RWPE2 (cell line): ENCODE measurements at regions not wholly inside any gene's neighbourhood (a gene's known extent, or its start where the extent isn't known, plus 50 kb on each side); places are given as distances from the start of the nearest gene placed in this dataset.

Experiments used
- ATAC-seq: fragments of 200-7000 bp; cut with Tn5 transposase; 3 replicates; pipeline ENCODE4 v1.9.1; 2021; ENCODE audit warnings: low read depth
- DNase-seq: peaks from one replicate; pipeline ENCODE4 v3.0.0-alpha.2; 2020; ENCODE audit warnings: low spot score
- H3K27ac ChIP-seq: fragments of 450-650 bp; 2 replicates; pipeline ENCODE4 v1.5.1; 2017; ENCODE audit warnings: mild to moderate bottlenecking; ENCODE audit not compliant: poor library complexity, severe bottlenecking
- H3K27me3 ChIP-seq: fragments of 250-450 bp; sonication (Bioruptor Pico); 2 replicates; pipeline ENCODE4 v1.5.1; 2021; ENCODE audit warnings: mild to moderate bottlenecking, moderate library complexity; ENCODE audit not compliant: insufficient read depth, poor library complexity, severe bottlenecking
- H3K36me3 ChIP-seq: fragments of 250-450 bp; sonication (Bioruptor Pico); 2 replicates; pipeline ENCODE4 v1.5.1; 2020; ENCODE audit warnings: low read depth, mild to moderate bottlenecking, moderate library complexity
- H3K4me1 ChIP-seq: fragments of 250-450 bp; sonication (Bioruptor Pico); 2 replicates; pipeline ENCODE4 v1.5.1; 2021; ENCODE audit warnings: mild to moderate bottlenecking, moderate library complexity; ENCODE audit not compliant: insufficient read depth, poor library complexity, severe bottlenecking
- H3K4me3 ChIP-seq: fragments of 250-450 bp; sonication (Bioruptor Pico); 2 replicates; pipeline ENCODE4 v1.5.1; 2021; ENCODE audit warnings: mild to moderate bottlenecking, moderate library complexity; ENCODE audit not compliant: severe bottlenecking
- H3K9me3 ChIP-seq: fragments of 250-450 bp; sonication (Bioruptor Pico); 2 replicates; pipeline ENCODE4 v1.5.1; 2021; ENCODE audit warnings: mild to moderate bottlenecking, moderate library complexity; ENCODE audit not compliant: severe bottlenecking
- TF ChIP-seq, protein P1 (sequence below): fragments of 450-650 bp; IDR thresholded peaks from one replicate; pipeline ENCODE4 v1.5.1; 2017; ENCODE audit warnings: mild to moderate bottlenecking, moderate library complexity; ENCODE audit not compliant: poor library complexity, severe bottlenecking

GRCh38 chr2:35347561-35347960 lies 1008.0 kb upstream of the CRIM1 start:
- Histone ChIP-seq H3K4me3 (no peak overlapping the region), H3K36me3 (no peaks in the 10 kb centered on the region), H3K4me1 (no peaks in the 10 kb centered on the region), H3K27ac (no peak overlapping the region), H3K27me3 (no peaks in the 10 kb centered on the region), H3K9me3 (no peaks in the 10 kb centered on the region)
- TF ChIP-seq, protein P1, sequence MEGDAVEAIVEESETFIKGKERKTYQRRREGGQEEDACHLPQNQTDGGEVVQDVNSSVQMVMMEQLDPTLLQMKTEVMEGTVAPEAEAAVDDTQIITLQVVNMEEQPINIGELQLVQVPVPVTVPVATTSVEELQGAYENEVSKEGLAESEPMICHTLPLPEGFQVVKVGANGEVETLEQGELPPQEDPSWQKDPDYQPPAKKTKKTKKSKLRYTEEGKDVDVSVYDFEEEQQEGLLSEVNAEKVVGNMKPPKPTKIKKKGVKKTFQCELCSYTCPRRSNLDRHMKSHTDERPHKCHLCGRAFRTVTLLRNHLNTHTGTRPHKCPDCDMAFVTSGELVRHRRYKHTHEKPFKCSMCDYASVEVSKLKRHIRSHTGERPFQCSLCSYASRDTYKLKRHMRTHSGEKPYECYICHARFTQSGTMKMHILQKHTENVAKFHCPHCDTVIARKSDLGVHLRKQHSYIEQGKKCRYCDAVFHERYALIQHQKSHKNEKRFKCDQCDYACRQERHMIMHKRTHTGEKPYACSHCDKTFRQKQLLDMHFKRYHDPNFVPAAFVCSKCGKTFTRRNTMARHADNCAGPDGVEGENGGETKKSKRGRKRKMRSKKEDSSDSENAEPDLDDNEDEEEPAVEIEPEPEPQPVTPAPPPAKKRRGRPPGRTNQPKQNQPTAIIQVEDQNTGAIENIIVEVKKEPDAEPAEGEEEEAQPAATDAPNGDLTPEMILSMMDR, result no peak
- ATAC-seq (no peak), DNase-seq (no peak)

- DNase-seq (no peak), ATAC-seq (no peak)
- H3K27me3 ChIP-seq, result peaks cover 2% of the 10 kb centered on the region
- no peaks in the 10 kb centered on the region for H3K36me3 ChIP-seq
- TF ChIP-seq, protein P1, result peak; percentile 13
- H3K4me1 ChIP-seq, result no peaks in the 10 kb centered on the region
- H3K4me3 ChIP-seq, result no peak overlapping the region
- no peaks in the 10 kb centered on the region for H3K9me3 ChIP-seq
- H3K27ac ChIP-seq, result no peak overlapping the region
Observed at GRCh38 chr2:35343135-35343534, 1012.4 kb upstream of the CRIM1 start.

GRCh38 chr2:35339211-35339610 lies 1016.4 kb upstream of the CRIM1 start:
- Histone ChIP-seq H3K4me1 (no peaks in the 10 kb centered on the region), H3K27me3 (peaks cover 2% of the 10 kb centered on the region), H3K36me3 (no peaks in the 10 kb centered on the region), H3K27ac (no peak overlapping the region), H3K4me3 (no peak overlapping the region), H3K9me3 (no peaks in the 10 kb centered on the region)
- TF ChIP-seq, protein P1, result no peak
- ATAC-seq, result no peak
- no peak for DNase-seq

DNA sequence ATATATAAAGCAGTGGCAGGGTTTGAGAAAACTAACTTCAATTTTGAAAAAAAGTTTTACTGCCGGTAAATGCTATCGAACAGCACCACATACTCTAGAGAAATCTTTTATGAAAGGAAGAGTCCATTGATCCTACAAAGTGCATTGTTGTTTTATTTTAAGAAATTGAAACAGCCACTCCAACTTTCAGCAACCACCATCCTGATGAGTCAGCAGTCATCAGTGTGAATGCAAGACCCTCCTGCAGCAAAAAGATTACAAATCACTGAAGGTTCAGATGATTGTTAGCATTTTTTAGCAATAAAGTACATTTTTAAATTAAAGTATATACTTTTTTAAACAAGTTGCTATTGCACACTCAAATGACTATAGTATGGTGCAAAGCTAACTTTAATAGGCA lies 1017.7 kb upstream of the CRIM1 start:
- Histone ChIP-seq H3K27me3 (peaks cover 3% of the 10 kb centered on the region), H3K4me3 (no peak overlapping the region), H3K27ac (no peak overlapping the region), H3K36me3 (no peaks in the 10 kb centered on the region), H3K4me1 (no peaks in the 10 kb centered on the region), H3K9me3 (no peaks in the 10 kb centered on the region)
- TF ChIP-seq, protein P1, result no peak
- DNase-seq (no peak), ATAC-seq (no peak)

DNA sequence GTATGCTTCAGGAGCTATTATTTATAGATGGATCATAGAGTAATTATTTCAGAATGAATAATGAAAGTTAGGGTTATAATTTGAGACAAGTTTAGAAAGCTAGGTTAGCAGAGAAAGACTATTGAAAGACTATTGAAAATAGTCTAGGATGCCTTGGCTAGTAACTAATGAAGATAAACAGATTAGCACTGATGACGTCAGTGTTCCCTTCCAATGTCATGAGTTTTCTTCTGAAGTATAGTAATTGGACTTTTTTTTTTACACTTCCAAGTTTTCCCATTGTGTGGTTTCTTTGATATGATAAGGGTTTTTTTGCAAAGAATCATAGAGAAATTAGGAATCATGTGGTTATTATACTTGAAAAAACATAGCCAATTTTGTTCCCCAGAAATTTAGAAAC lies 1041.5 kb upstream of the CRIM1 start:
- no peak overlapping the region for H3K27ac ChIP-seq
- H3K27me3 ChIP-seq, result peaks cover 2% of the 10 kb centered on the region
- no peaks in the 10 kb centered on the region for H3K36me3 ChIP-seq
- DNase-seq, result no peak
- H3K4me3 ChIP-seq, result no peak overlapping the region
- H3K9me3 ChIP-seq, result no peaks in the 10 kb centered on the region
- H3K4me1 ChIP-seq, result no peaks in the 10 kb centered on the region
- TF ChIP-seq, protein P1, result no peak
- no peak for ATAC-seq
